IMR-90 (cell line): ENCODE measurements at regions not wholly inside any gene's neighbourhood (a gene's known extent, or its start where the extent isn't known, plus 50 kb on each side); places are given as distances from the start of the nearest gene placed in this dataset.

ENCODE experiments used
- ATAC-seq: fragments of 200-7000 bp; cut with Tn5 transposase; 2 replicates; pipeline ENCODE4 v1.9.1; 2020; ENCODE audit warnings: low read depth, mild to moderate bottlenecking, moderate library complexity
- BruUV-seq: library from RNA; stranded (reverse); fragments of 400-500 nt; replicated peaks from 2 replicates; lab custom pipeline; 2021; lab: Mats Ljungman, UMichigan
- CTCF ChIA-PET: fragments of 300-600 bp; formaldehyde crosslinking; extraction: SDS; loops from one replicate; lab custom pipeline; 2021; ENCODE audit warnings: antibody characterized with exemption; lab: Yijun Ruan, JAX
- POLR2A ChIA-PET: fragments of 300-600 bp; sonication (Branson Sonifier 250); formaldehyde crosslinking; loops from one replicate; lab custom pipeline; 2022; ENCODE audit warnings: antibody characterized with exemption; ENCODE audit not compliant: unreplicated experiment; lab: Charles Lee
- DNase-seq: peaks from one replicate; pipeline ENCODE4 v3.0.0; 2013
- H2AFZ ChIP-seq: replicated peaks from 2 replicates; pipeline ENCODE3; 2013; ENCODE audit warnings: low read length, mild to moderate bottlenecking; ENCODE audit not compliant: poor library complexity
- H2AK5ac ChIP-seq: 2 replicates; pipeline ENCODE4 v1.6.1; 2013; ENCODE audit warnings: low read depth, low read length, inconsistent platforms
- H2AK9ac ChIP-seq: replicated peaks from 2 replicates; pipeline ENCODE3; 2013; ENCODE audit warnings: mild to moderate bottlenecking, low read depth, low read length, moderate library complexity; ENCODE audit not compliant: poor library complexity
- H2BK120ac ChIP-seq: 2 replicates; pipeline ENCODE4 v1.6.1; 2013; ENCODE audit warnings: low read depth, low read length, inconsistent platforms
- H2BK15ac ChIP-seq: 3 replicates; pipeline ENCODE4 v1.6.1; 2013; ENCODE audit warnings: low read depth, low read length, inconsistent platforms
- H2BK20ac ChIP-seq: 2 replicates; pipeline ENCODE4 v1.6.1; 2013; ENCODE audit warnings: low read depth, mild to moderate bottlenecking, inconsistent platforms, low read length, moderate library complexity
- H2BK5ac ChIP-seq: 2 replicates; pipeline ENCODE4 v1.6.1; 2013; ENCODE audit warnings: mild to moderate bottlenecking, low read depth, low read length, inconsistent platforms; ENCODE audit not compliant: poor library complexity, severe bottlenecking
- H3K14ac ChIP-seq: replicated peaks from 2 replicates; pipeline ENCODE4 v1.6.1; 2013; ENCODE audit warnings: low read depth, low read length, inconsistent platforms
- H3K18ac ChIP-seq: 2 replicates; pipeline ENCODE4 v1.6.1; 2013; ENCODE audit warnings: low read depth, low read length, control low read depth
- H3K23ac ChIP-seq: 2 replicates; pipeline ENCODE4 v1.6.1; 2013; ENCODE audit warnings: low read depth, low read length, inconsistent platforms
- H3K27ac ChIP-seq: 2 replicates; pipeline ENCODE4 v1.5.1; 2013; ENCODE audit warnings: mild to moderate bottlenecking, control low read depth, low read length; ENCODE audit not compliant: insufficient read depth
- H3K27me3 ChIP-seq: 2 replicates; pipeline ENCODE4 v1.6.1; 2013; ENCODE audit warnings: low read length; ENCODE audit not compliant: control insufficient read depth, insufficient read depth
- H3K36me3 ChIP-seq: 2 replicates; pipeline ENCODE4 v1.6.1; 2013; ENCODE audit warnings: low read length, mixed read lengths; ENCODE audit not compliant: control insufficient read depth, insufficient read depth
- H3K4ac ChIP-seq: 2 replicates; pipeline ENCODE4 v1.6.1; 2013; ENCODE audit warnings: low read depth, low read length, inconsistent platforms
- H3K4me1 ChIP-seq: 2 replicates; pipeline ENCODE4 v1.6.1; 2013; ENCODE audit warnings: low read length, mixed read lengths; ENCODE audit not compliant: control insufficient read depth, insufficient read depth
- H3K4me2 ChIP-seq: 2 replicates; pipeline ENCODE4 v1.6.1; 2013; ENCODE audit warnings: low read depth, mild to moderate bottlenecking, control low read depth, low read length, moderate library complexity
- H3K4me3 ChIP-seq: 2 replicates; pipeline ENCODE4 v1.5.1; 2013; ENCODE audit warnings: low read depth, mild to moderate bottlenecking, control low read depth, low read length, moderate library complexity; ENCODE audit not compliant: insufficient read depth
- H3K56ac ChIP-seq: 2 replicates; pipeline ENCODE4 v1.6.1; 2013; ENCODE audit warnings: low read length, inconsistent platforms; ENCODE audit not compliant: insufficient read depth; ENCODE audit errors: extremely low read depth
- H3K79me1 ChIP-seq, 2 experiments: 2 replicates each; pipeline ENCODE4 v1.6.1; 2013; ENCODE audit warnings: low read length in 2 of 2, inconsistent platforms in 1 of 2, low read depth in 1 of 2
- H3K9ac ChIP-seq: 2 replicates; pipeline ENCODE4 v1.6.1; 2013; ENCODE audit warnings: low read depth, low read length, control low read depth
- H3K9me1 ChIP-seq: 2 replicates; pipeline ENCODE4 v1.6.1; 2013; ENCODE audit warnings: low read length, inconsistent platforms; ENCODE audit not compliant: insufficient read depth
- H3K9me3 ChIP-seq: 2 replicates; pipeline ENCODE4 v1.6.1; 2013; ENCODE audit warnings: low read length; ENCODE audit not compliant: control insufficient read depth, insufficient read depth
- H4K20me1 ChIP-seq: 2 replicates; pipeline ENCODE4 v1.6.1; 2013; ENCODE audit warnings: low read length, inconsistent platforms; ENCODE audit not compliant: insufficient read depth
- H4K5ac ChIP-seq: 2 replicates; pipeline ENCODE4 v1.6.1; 2013; ENCODE audit warnings: mild to moderate bottlenecking, low read depth, low read length, control low read depth
- H4K8ac ChIP-seq, 2 experiments: 2 replicates each; pipeline ENCODE4 v1.6.1; 2013; ENCODE audit warnings: low read depth in 2 of 2, low read length in 2 of 2, control low read depth in 1 of 2, inconsistent platforms in 1 of 2
- H4K91ac ChIP-seq: 2 replicates; pipeline ENCODE4 v1.6.1; 2013; ENCODE audit warnings: low read depth, low read length, inconsistent platforms; ENCODE audit not compliant: insufficient read depth
- BHLHE40 ChIP-seq: fragments of 150-350 bp; IDR thresholded peaks from 2 replicates; pipeline ENCODE4 v1.6.1; 2016; ENCODE audit warnings: mild to moderate bottlenecking, low read depth, low read length
- CEBPB ChIP-seq: IDR thresholded peaks from 2 replicates; pipeline ENCODE4 v1.6.1; 2012; ENCODE audit warnings: low read depth, low read length, improper control_type of control experiment
- CHD1 ChIP-seq: IDR thresholded peaks from 2 replicates; pipeline ENCODE4 v1.6.1; 2012; ENCODE audit warnings: low read depth, low read length, improper control_type of control experiment
- FOS ChIP-seq: fragments of 150-350 bp; IDR thresholded peaks from 2 replicates; pipeline ENCODE4 v1.6.1; 2016; ENCODE audit warnings: low read depth, low read length
- MAFK ChIP-seq: IDR thresholded peaks from 2 replicates; pipeline ENCODE4 v1.6.1; 2012; ENCODE audit warnings: low read depth, low read length, improper control_type of control experiment
- MAZ ChIP-seq: IDR thresholded peaks from 2 replicates; pipeline ENCODE4 v1.6.1; 2012; ENCODE audit warnings: low read depth, mild to moderate bottlenecking, low read length, improper control_type of control experiment, moderate library complexity, borderline replicate concordance
- POLR2A ChIP-seq: IDR thresholded peaks from 2 replicates; pipeline ENCODE4 v1.6.1; 2012; ENCODE audit warnings: mild to moderate bottlenecking, low read depth, low read length
- SMC3 ChIP-seq: fragments of 150-350 bp; IDR thresholded peaks from 2 replicates; pipeline ENCODE4 v1.6.1; 2016; ENCODE audit warnings: low read depth, mild to moderate bottlenecking, antibody characterized with exemption, low read length, moderate library complexity
- WGBS, 2 experiments: methylation state at CpG; one replicate each; pipeline versions ENCODE4 v1.1.5 to v1.1.7; 2013; ENCODE audit warnings: missing lambda C conversion rate in 2 of 2; ENCODE audit not compliant: insufficient read length in 1 of 2; ENCODE audit errors: extremely low coverage in 2 of 2; 5-methylcytosine and 5-hydroxymethylcytosine counted together
- dilution Hi-C: fragments of 300-500 bp; cut with HindIII; formaldehyde crosslinking; loops from one replicate; pipeline ENCODE4 v1.14.3; 2018; ENCODE audit warnings: low sequenced_read_pairs; ENCODE audit not compliant: unreplicated experiment
- in situ Hi-C: fragments of 300-500 bp; cut with MboI; formaldehyde crosslinking; loops from 3 replicates; pipeline ENCODE4 v1.14.3; 2019; ENCODE audit warnings: low sequenced_read_pairs, inconsistent platforms, mixed read lengths
- intact Hi-C: fragments of 100-400 bp; cut with micrococcal nuclease; formaldehyde crosslinking; loops from 2 replicates; pipeline ENCODE4 v1.10.0; 2022
- TF ChIP-seq, protein P1 (sequence below): conservative IDR thresholded peaks from 2 replicates; pipeline ENCODE4 v1.5.1; 2012; ENCODE audit warnings: mild to moderate bottlenecking, low read depth, low read length, improper control_type of control experiment

DNA sequence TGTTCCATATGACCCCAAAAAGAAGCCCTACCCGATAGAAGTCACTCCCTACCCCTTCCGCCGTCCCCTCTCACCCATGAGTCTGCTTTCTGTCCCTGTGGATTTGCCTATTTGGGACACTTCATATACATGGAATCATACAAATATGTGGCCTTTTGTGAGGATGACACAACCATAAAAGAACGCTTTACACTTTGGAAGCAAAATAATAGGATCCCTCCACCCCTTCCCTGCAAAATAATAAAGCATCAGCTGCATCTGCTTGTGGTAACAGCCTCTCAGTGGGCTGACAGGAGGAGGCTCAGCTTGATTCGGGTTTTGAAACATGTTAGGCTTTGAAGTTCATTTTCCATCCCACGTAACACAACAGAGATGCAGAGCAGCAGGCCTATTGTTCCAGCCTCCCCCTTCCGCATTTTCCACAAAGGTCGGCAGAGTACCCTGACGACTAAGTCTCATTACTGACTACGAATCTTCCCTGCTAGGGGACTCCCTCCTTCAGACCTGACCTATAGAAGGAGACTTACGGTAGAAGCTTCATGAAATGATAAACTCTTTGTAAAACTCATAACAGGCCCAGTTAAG, 99.1 kb downstream of the ALDH8A1 start:
- CTCF ChIA-PET: no interaction called here
- Histone ChIP-seq H2BK15ac (0 out of 3 replicates have a peak overlapping the region, but pooled peaks have one; percentile 33), H3K4ac (no peak overlapping the region), H3K4me2 (no peak overlapping the region), H3K9me3 (no peaks in the 10 kb centered on the region), H2AFZ (no peak overlapping the region), H4K8ac (peak overlapping the region in 1 of 2 experiments; percentile 14; a peak in 1 of 4 replicates), H3K79me1 (no peaks in the 10 kb centered on the region), H2BK20ac (no peak overlapping the region; the same call in 1 of the 2 replicates), H3K9me1 (peaks cover 12% of the 10 kb centered on the region; the same call in 1 of the 2 replicates), H3K4me3 (no peak overlapping the region), H3K27ac (peak overlapping the region; percentile 32; the same call in 1 of the 2 replicates), H3K27me3 (no peaks in the 10 kb centered on the region), H3K14ac (peak overlapping the region; percentile 7; the same call in 1 of the 2 replicates), H2AK5ac (0 out of 2 replicates have a peak overlapping the region, but pooled peaks have one; percentile 4), H2AK9ac (no peak overlapping the region), H3K56ac (no peak overlapping the region), H2BK5ac (no peak overlapping the region), H4K20me1 (no peaks in the 10 kb centered on the region), H3K23ac (no peak overlapping the region), H3K9ac (no peak overlapping the region), H3K36me3 (no peaks in the 10 kb centered on the region), H3K4me1 (peaks cover 24% of the 10 kb centered on the region), H3K18ac (peak overlapping the region; percentile 83), H4K5ac (peak overlapping the region; percentile 74), H4K91ac (no peak overlapping the region), H2BK120ac (no peak overlapping the region)
- TF ChIP-seq FOS: no peak
- TF ChIP-seq BHLHE40: no peak
- TF ChIP-seq MAZ: no peak
- TF ChIP-seq SMC3: no peak
- TF ChIP-seq, protein P1, sequence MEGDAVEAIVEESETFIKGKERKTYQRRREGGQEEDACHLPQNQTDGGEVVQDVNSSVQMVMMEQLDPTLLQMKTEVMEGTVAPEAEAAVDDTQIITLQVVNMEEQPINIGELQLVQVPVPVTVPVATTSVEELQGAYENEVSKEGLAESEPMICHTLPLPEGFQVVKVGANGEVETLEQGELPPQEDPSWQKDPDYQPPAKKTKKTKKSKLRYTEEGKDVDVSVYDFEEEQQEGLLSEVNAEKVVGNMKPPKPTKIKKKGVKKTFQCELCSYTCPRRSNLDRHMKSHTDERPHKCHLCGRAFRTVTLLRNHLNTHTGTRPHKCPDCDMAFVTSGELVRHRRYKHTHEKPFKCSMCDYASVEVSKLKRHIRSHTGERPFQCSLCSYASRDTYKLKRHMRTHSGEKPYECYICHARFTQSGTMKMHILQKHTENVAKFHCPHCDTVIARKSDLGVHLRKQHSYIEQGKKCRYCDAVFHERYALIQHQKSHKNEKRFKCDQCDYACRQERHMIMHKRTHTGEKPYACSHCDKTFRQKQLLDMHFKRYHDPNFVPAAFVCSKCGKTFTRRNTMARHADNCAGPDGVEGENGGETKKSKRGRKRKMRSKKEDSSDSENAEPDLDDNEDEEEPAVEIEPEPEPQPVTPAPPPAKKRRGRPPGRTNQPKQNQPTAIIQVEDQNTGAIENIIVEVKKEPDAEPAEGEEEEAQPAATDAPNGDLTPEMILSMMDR: no peak
- TF ChIP-seq MAFK: no peak
- TF ChIP-seq CEBPB: no peak
- no peak for TF ChIP-seq POLR2A
- no peak for TF ChIP-seq CHD1
- in situ Hi-C loops: no loop called here
- dilution Hi-C loops: no loop called here
- WGBS, 2 experiments: 92% methylated on average over 4 of the region's 11 CpGs; no CpG with 5 or more reads in 1 of the 2 experiments
- no peak for DNase-seq
- intact Hi-C loops: no loop called here
- POLR2A ChIA-PET: no interaction called here
- ATAC-seq: no peak
- BruUV-seq: no TSS peak
